GM06990 (cell line): ENCODE measurements at regions not wholly inside any gene's neighbourhood (a gene's known extent, or its start where the extent isn't known, plus 50 kb on each side); places are given as distances from the start of the nearest gene placed in this dataset.
"Not testable (repeated sequence)": the region's sequence is repeated elsewhere in the genome, so short reads cannot be mapped to it uniquely, and the experiment has no call there.

Experiments
- DNase-seq: peaks from one replicate; pipeline ENCODE4 v3.0.0-alpha.2; 2011; ENCODE audit not compliant: insufficient read length; ENCODE audit errors: extremely low read depth
- H3K27me3 ChIP-seq: replicated peaks from 2 replicates; pipeline ENCODE4 v1.6.0; 2011; ENCODE audit warnings: low read length; ENCODE audit not compliant: control insufficient read depth, insufficient read depth
- H3K36me3 ChIP-seq: 2 replicates; pipeline ENCODE4 v1.5.1; 2011; ENCODE audit warnings: low read length; ENCODE audit not compliant: control insufficient read depth, insufficient read depth
- H3K4me3 ChIP-seq: replicated peaks from 2 replicates; pipeline ENCODE4 v1.5.1; 2011; ENCODE audit warnings: low read depth, mild to moderate bottlenecking, control low read depth, low read length
- CTCF ChIP-seq: IDR thresholded peaks from 2 replicates; pipeline ENCODE4 v1.5.1; 2011; ENCODE audit warnings: low read length, control low read depth, mild to moderate bottlenecking, inconsistent platforms; ENCODE audit not compliant: insufficient read depth, poor library complexity, severe bottlenecking

- Histone ChIP-seq H3K4me3 (no peak overlapping the region), H3K27me3 (no peaks in the 10 kb centered on the region), H3K36me3 (no peaks in the 10 kb centered on the region)
- no peak for DNase-seq
- no peak for TF ChIP-seq CTCF
Measured at GRCh38 chr9:78904686-78905085, 607.8 kb downstream of the PSAT1 start.

GRCh38 chr9:78905387-78905786, 608.5 kb downstream of the PSAT1 start:
- no peak for TF ChIP-seq CTCF
- no peaks in the 10 kb centered on the region for H3K36me3 ChIP-seq
- H3K4me3 ChIP-seq: no peak overlapping the region
- H3K27me3 ChIP-seq: no peaks in the 10 kb centered on the region
- DNase-seq: no peak

GRCh38 chr9:78905986-78906755, 609.2 kb downstream of the PSAT1 start:
- DNase-seq: no peak
- H3K36me3 ChIP-seq: no peaks in the 10 kb centered on the region
- no peak overlapping the region for H3K4me3 ChIP-seq
- H3K27me3 ChIP-seq: no peaks in the 10 kb centered on the region
- no peak for TF ChIP-seq CTCF

GRCh38 chr9:78909566-78909965, 612.6 kb downstream of the PSAT1 start:
- Histone ChIP-seq H3K27me3 (no peaks in the 10 kb centered on the region), H3K4me3 (no peak overlapping the region), H3K36me3 (no peaks in the 10 kb centered on the region)
- no peak for DNase-seq
- TF ChIP-seq CTCF: no peak

GRCh38 chr9:78916884-78917283, 620.0 kb downstream of the PSAT1 start:
- H3K36me3 ChIP-seq, DNase-seq, H3K27me3 ChIP-seq, H3K4me3 ChIP-seq: not testable (repeated sequence)

GRCh38 chr9:78918976-78919375, 622.1 kb downstream of the PSAT1 start:
- H3K36me3 ChIP-seq: no peaks in the 10 kb centered on the region
- TF ChIP-seq CTCF: no peak
- no peak for DNase-seq
- H3K4me3 ChIP-seq: no peak overlapping the region
- H3K27me3 ChIP-seq: no peaks in the 10 kb centered on the region
